Activated T-helper 1 cell treated with Interleukin-2 at 50 U/mL for 16 hours (primary cell): ENCODE measurements at regions not wholly inside any gene's neighbourhood (a gene's known extent, or its start where the extent isn't known, plus 50 kb on each side); places are given as distances from the start of the nearest gene placed in this dataset.

Experiments used
- DNase-seq: peaks from one replicate; pipeline ENCODE4 v3.0.0-alpha.2; 2020; ENCODE audit warnings: low read depth

DNA sequence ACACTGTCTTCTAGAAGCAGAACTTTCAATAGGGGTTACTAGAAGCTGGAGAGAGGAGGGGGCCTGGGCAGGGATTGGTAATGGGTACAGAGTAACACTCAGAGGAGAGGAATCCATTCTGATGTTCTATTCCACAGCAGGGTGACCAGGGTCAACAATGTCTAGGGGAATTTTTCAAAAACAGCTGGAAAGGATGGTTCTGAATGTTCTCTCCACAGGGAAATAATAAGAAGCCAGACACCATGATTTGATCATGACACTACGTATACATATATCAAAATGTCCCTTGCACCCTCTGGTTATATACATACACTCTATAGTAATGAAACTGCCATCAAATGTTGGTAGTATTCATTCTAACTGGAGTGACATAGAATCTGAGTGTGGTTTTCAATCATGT, 111.2 kb upstream of the TOP3B start:
- DNase-seq: no peak

DNA sequence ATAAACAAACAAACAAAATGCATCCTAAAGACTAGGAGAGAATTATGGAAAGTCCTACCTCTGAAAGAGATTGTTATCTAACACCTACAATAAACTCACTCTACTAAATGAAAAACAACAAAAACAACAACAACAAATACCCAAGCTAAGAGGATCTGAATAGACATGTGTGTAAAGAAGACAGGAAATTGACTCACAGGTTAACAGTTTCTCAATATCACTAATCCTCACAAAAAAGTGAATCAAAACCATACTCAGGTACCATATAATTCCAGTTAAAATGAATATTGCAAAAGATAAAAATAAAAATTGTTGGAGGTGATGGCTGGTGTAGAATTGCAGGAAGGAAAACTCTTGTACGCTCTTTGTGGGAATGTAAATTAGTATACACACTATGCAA, 110.4 kb upstream of the TOP3B start:
- no peak for DNase-seq

DNA sequence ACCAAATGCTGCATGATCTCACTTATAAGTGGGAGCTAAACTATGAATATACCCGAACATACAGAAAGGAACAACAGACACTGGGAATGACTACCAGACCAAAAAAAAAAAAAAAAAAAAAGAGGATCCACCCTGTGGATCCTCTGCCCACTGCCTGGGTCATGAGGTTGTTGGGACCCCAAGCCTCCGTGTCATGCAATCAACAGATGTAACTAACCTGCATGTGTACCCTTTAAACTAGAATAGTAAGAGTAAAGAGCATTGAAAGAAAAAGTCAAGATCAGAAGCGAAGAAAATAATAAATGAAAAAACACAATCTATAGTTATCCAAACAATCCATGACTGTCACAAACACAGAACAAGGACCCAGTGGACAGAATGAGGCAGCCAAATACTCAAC, 109.5 kb upstream of the TOP3B start:
- DNase-seq: no peak

DNA sequence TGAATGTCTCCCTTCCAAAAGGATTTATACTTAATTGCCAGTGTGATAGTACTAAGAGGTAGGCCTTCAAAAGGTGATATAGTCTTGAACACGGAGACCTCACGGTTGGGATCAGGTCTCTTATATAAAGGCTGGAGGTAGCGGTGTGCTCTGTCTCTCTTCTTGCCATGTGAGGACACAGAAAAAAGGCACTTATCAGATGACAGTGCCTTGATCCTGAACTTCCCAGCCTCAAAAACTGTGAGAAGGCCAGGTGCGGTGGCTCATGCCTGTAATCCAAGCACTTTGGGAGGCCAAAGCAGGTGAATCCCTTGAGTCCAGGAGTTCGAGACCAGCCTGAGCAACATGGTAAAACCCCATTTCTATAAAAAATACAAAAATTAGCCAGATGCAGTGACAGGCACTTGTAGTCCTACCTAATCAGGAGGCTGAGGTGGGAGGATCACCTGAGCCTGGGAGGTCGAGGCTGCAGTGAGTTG, 108.9 kb upstream of the TOP3B start:
- no peak for DNase-seq

DNA sequence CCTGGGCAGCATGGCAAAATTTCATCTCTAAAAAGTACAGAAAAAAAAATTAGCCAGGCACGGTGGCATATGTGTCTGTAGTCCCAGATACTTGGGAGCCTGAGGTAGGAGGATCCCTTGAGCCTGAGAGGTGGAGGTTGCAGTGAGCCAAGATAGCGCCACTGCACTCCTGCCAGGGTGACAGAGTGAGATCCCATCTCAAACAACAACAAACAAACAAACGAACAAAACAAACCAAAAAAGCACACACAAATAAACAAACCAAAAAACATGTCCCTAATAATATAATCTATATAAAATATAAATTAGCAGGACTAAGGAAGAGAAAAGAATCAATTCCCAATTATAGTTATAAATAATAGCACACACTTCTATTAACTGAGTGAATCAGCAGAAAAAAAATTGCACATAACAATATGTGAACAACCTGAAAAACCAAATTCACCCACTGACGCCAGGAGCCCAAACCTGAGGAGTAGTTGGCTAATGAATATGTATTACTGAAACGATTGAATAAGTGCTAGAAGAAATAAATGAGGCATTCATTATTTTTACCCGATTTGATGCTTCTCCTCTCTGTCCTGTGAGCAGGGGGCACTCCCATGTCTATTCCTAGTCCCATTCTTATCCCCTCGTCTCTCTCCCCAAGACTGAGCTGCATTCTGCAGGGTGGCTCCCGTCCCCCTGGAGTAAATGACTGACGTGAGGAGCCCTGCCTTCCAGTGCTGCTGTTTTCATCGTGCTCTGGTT, 108.2 kb upstream of the TOP3B start:
- DNase-seq: no peak

DNA sequence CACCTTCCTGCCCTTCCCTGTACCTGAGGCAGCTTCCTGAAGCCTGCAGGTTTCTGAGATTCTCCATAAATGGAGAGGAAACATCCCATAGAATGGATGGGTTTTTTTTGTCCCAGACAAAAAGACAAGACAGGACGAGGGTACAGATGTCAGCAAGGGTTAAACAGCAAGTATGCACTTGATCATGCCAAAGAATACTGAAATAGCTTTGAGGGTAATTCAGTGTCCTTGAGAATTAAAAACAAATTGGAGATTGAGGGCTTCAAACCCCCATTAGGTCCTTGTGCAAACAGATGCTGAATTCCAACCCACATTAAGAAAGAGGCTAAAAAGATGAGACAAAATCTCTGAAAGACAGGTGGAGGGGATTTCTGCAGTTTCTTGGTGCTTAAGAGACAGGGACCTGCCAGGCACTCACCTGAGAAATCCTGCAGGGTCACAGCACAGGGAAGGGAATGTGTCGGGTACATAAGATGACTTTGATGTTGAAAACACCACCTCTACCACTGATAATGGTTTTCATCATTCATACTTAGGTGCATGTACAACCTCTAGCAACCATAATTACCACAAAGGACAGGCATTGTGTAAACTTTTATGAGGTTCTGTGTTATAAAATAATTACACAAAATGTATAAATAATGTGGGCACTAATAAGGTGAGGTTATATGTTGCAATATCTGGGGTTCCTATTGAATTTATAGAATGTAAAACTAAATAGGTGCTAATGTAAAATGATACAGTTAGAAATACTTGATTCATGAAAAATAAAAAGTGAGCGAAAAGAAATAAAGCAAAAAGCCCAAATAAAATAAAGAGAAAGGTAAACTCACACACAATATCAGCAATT, 107.1 kb upstream of the TOP3B start:
- no peak for DNase-seq

DNA sequence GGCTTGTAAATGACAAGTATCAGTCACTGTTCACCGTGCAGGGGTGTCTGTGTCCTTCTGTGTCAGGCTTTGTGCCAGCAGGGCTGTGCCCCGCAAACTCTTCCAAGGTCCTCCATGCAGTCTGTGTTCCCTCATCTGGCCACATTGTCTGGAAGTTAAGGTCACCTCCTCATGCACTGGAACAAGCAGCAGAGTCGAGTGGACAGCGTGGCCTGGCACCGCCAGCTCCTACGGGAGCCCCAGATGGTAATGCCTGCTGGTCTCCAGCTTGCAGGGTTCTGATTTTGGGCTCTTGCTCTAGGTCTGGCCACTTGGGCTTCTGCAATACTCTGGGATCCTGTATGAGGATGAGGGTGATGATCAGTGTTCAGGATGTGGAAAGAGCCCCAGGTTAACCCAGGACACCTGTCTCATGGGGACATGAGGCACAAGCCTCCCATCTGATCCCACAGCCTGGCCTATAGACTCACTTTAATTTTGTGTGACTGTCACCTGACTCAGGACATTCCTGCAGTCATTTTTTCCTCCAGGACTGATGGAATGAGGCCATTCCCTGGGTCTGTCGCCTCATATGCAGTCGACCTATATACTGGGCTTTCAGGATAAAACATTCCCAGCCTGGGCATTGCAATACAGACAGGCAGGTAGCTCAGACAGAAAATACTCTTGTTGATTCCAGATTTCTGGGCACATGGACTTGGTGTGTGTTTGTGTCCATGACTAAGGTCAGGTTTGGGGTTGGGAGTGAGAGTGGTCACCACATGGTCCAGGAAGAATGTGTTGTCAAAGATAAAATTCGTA, 106.3 kb upstream of the TOP3B start:
- DNase-seq: no peak

DNA sequence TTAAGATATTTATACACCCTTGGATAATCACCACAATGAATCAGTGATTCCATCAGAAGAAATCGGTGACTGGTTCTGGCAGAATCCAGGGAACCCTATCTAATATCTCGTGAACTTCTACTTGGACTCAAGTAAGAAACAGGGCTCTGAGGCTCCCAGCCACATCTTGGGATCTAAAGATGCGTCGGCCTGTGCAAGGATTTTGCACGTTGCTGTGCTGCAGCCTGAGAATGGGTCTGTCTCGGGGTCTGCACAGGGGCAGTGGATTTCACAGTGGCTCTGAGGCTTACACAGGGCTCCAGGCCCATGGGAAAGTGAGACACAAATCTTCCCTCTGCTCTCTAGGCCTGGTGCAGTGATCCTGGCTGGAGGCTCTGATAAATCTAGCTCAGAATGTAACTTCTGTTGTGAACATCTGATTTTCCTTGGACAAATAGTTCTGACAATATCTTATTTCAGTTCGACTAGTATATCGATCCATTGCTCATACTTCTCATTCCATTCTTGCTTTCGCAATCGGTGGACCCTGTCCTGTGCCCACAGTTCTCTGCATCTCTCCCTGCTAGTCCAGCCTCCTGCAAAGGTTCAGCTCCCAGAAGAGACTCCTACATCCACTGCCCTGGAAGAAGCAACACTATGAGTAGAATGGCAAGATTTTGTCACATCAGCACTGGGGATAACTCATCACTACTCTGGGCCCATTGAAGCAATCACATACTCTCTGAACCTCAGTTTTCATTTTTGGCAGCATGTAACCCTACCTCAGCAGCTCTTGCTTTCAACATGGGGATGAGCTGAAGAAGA, 105.5 kb upstream of the TOP3B start:
- no peak for DNase-seq

DNA sequence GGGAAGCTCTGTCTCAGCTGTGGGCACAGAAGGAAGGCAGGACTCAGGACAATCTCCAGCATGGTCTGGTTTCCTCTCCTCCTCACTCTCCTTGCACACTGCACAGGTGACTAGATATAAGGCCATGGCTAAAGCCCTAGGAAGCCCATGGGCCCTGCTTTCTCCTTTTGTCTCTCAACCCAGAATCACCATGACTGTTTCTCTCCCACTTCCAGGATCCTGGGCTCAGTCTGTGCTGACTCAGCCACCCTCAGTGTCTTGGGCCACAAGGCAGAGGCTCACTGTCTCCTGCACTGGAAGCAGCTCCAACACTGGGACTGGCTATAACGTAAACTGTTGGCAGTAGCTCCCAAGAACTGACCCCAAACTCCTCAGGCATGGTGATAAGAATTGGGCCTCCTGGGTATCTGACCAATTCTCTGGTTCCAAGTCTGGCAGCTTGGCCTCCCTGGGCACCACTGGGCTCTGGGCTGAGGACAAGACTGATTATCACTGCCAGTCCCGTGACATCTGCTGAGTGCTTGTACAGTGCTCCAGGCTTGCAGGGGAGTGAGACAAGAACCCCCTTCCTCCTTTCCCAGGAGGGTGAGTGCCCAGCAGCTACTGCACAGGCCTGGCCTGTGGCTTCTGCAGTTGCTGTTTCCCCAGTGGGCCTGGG, 104.0 kb upstream of the TOP3B start:
- no peak for DNase-seq

DNA sequence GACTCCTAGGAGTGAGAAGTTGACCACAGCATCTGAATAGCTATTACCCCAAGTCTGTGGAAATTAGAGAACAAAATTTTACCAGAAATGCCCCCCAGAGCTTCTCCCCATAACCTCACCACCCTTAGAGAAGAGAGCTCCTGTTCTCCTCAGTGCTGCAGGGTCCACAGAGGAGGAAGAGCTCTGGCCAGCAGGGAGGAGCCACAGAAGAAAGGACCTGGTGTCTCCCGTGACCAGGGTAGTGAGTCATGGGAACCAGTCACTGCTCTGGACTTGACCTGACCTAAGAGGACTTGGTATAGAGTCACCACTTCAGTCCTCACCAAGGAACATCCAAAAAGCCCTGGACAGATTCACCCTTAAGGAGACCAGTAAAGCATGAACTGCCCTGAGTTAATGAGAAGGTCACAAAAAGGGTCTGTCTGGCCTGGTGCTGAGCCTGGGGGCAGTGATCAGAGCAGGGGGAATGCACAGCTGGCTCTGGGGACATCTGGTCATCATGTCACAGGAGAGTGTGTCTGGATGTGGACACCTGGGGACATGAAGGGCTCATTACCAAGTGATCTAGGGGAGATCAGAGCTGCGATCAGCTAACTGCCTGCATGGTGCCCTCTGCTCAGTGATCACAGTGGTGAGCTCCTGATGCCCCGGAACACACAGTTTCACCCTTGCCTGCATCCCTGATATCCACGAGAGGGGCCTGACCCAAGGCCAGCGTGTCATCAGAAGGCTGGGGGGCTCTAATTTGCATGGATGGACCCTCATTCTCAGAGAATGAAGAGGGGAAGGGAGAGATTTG, 103.3 kb upstream of the TOP3B start:
- no peak for DNase-seq

DNA sequence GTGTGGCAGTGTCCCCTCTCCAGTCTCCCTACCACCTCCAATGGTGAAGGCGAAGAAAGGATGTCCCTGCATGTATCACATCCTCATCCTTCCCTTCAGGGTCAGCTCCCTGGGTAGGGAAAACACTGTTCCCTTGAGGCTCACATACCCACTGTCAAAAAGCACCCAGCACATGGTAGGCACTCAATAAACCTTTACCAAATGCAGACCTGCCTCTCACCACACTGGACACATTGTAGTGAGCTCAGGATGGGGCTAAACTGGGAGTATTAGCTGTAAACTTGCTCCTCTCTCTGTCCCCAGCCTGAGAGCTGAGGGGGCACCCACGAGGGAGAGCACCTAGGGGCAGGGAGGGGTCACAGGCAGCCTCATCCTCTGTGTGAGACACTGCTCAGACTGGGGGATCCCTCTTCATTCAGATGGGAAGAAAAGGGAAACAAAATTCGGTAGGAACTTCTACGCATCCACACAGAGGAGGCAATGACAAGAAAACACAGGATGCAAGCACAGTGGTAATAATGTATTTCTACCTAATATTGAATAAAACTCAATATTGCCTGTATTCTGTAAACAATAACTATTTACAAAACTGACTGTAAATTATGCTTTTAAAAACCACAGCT, 101.6 kb upstream of the TOP3B start:
- no peak for DNase-seq

DNA sequence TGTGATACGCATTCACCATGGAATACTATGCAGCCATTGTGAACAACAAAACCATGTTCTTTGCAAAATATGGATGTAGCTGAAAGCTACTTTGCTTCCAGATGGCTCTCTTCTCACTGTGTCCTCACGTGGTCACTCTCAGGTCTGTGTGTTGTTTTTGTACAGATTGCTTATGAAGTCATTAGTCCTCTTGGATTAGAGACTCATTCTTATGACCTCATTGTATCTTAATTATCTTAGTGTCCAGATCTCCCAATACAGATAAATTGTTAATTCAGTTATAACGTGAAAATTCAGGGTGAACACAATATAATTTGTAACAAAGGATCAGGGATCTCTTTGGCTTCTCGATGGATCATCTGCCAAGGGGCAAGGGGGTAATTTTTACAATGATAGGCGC, 100.4 kb upstream of the TOP3B start:
- DNase-seq: no peak

DNA sequence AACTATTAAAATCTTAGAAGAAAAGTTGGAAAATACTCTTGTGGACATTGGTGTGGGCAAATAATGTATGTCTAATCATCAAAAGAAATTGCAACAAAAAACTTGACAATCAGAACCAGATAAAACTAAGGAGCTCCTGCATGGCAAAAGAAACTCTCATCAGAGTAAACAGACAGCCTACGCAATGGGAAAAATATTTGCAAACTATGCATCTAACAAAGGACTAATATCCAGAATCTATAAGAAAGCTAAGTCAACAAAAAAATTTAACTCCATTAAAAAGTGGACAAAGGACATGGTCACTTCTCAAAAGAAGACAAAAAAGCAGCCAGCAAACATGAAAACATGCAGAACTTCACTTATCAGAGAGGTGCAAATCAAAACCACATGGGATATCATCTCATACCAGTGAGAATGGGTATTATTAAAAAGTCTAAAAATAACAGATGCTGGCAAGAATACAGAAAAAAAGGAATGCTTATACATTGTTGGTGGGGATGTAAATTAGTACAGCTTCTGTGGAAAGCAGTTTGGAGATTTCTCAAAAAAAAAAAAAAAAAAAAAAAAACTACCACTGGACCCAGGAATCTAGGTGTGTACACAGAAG, 99.7 kb upstream of the TOP3B start:
- no peak for DNase-seq

DNA sequence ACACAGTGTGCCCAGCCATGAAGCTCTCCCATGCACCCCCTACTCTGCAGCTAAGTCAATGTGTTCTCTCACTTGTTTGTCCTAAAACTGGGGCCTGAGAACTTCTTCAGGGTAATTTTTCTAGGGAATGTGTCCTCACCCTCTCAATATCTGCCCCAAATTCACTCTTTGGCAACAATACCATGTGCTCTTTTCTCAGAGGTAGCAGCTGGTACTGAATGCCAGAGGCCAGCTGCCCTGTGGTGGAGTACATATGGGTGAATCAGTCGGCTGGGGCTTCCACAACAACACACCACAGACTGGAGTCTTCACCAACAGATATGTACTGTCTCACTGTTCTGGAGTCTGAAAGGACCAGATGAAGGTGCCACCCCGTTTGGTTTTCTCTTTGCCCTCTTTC, 97.7 kb upstream of the TOP3B start:
- no peak for DNase-seq

DNA sequence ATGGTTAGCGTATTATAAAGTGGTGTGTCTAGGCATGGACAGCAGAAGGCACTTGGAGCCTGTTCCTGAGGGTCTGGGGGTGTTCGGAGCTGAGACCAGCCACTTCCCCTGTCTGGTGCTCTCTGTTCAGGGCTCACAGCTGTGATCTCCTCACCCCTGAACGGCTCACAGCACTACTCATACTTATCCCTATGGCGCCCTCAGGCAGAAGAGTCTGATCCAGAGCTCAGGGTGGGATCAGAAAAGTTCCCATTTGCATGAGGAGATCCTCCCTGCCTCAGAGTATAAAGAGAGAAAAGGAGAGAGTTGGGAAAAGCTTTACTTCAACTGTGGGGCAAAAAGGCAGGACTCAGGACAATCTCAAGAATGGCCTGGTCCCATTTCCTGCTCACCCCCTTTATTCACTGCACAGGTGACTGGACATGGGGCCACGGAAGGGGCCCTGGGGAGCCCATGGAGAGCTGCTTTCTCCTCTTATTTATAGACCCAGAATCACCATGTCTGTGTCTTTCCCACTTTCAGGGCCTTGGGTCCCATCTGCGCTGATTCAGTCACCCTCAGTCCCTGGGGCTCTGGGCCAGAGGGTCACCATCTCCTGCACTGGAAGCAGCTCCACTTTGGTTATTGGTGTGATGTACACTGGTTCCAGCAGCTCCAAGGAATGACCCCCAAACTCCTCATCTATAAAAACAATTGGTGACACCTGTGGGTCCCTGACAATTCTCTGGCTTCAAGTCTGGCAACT, 97.0 kb upstream of the TOP3B start:
- no peak for DNase-seq

DNA sequence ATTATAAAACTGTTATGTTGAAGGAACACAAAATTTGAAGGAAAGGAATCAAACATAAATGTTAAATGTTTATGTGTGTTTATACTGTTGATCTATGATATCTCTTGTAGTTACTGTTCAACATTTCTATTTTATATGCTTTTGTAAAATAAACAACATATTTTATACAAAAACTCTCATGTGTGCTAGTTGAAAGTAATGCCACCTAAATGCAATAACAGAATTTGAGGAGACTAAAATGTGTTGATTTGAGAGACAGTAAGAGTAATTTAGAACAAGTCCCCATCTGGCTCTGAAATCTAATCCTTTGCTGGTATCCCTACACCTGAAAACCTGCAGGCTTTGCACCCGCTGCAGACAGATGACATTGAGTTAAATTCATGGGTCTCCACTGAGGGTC, 95.7 kb upstream of the TOP3B start:
- no peak for DNase-seq

DNA sequence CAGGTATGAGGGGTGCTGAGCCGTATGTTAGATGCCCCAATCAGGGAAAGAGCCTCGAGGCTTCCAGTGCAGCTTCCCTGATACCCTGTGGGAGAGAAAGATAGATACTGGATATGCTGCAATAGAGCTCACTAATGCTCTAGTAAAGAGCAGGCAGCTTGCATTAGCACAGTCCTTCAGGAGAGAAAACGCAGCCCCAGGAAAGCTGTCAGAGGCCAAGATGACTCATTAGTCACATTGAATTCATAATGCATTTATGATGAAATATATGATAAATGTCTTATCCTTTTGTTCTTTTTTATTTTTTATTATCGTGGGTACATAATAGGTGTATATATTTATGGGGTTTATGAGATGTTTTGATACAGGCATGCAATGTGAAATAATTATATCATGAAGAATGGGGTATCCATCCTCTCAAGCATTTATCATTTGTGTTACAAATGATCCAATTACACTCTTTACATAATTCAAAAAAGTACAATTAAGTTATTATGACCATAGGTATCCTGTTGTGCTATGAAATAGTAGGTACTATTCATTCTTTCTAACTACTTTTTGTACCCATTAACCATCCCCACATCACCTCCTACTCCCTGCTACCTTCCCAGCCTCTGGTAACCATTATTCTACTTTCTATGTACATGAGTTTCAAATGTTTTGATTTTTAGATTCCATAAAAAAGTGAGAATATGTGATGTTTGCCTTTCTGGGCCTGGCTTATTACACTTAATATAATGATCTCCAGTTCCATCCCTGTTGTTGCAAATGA, 94.5 kb upstream of the TOP3B start:
- DNase-seq: no peak

DNA sequence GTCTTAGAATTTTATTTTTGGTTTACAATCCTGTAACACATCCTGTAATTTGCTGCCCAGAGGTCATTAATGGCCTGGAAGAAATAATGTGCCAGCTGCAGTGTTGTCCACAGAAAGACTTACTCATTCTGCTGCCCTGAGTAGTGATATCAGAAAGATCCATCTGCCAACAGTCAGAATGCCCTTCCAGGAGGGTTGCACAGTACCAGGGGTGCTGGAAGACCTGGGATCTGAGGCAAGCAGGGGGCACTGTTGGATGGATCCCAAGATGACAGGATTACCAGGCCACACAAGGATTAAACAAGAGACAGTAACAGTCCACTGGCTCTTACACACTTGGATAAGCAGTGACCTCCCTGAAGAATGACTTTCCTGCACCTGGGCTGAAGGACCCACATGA, 93.8 kb upstream of the TOP3B start:
- no peak for DNase-seq
